ENCODE measurements at regions not wholly inside any gene's neighbourhood (a gene's known extent, or its start where the extent isn't known, plus 50 kb on each side); places are given as distances from the start of the nearest gene placed in this dataset.
"Not testable (repeated sequence)": the region's sequence is repeated elsewhere in the genome, so short reads cannot be mapped to it uniquely, and the experiment has no call there.

DNA sequence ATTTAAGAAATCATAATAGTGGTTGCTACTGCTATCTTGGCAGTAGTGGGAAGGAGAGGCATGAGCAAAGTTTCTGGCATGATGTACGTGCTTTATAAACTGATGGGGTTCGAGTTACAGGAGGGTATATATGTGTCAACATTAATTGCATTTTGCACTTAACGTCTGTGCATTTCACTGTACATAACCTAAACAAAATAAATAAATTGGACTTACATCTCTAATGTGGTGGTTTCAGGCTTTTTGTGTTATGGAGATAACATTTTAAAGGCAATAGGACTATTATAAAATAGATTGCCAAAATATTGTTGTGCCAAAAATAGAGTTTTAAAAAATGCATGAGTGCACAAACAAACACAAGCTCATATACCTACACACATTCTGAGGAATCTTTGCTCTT, 1001.1 kb upstream of the GJE1 start:
- DNase-seq: no peak

DNA sequence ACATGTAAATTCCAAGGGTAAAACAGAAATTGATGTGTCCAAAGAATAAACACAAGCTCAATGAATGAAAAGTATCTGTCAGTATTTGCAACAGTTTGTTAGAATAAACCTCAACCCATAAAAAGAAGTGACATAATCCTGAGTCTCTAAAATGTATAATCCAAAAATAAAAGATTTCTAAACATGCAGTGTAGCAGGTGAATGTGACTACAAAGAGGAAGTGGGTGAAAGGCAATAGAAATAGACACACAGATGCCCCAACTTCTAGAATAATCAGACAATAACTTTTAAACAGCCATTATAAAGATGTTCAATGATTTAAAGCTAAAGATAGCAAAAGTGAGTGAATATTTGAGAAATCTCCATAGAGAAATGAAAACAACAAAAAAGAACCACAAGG, 1009.2 kb upstream of the GJE1 start:
- no peak for DNase-seq

DNA sequence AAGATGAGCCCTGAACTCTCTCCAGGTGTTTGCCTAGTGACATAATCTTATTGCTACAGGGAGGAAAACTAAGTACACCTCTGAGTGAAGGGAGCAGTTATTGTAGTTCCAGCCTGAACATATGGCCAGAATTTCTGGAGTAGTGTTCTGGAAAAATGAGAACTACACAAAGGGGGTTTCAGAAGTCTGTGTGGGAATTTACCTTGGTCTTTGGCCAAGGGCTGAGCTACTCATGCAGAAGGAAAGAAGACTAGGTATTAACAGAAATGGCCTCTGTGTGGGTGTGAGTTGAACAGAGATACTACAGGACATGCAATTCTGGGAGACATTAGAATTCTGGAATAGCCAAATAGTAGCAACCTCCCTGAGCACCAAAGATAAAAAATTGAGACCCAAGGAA, 1009.7 kb upstream of the GJE1 start:
- no peak for DNase-seq

DNA sequence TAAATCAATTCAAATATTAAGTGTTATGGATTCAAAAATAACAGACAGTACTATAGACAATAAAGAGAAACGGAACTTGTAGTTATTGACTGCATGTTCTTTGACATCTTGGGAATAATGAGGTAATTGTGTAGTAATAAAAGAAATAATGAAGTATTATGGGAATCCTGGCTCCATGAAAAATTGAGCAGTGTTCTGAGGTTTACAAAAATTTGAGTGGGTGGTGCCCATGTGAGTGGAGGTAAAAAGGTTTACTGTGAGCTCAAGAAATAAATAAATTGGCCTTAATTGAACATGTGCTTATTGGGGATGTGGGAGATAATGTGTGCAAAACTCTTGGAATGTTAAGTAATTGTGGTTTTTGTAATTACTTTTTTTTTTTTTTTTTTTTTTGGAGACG, 1013.7 kb upstream of the GJE1 start:
- no peak for DNase-seq

DNA sequence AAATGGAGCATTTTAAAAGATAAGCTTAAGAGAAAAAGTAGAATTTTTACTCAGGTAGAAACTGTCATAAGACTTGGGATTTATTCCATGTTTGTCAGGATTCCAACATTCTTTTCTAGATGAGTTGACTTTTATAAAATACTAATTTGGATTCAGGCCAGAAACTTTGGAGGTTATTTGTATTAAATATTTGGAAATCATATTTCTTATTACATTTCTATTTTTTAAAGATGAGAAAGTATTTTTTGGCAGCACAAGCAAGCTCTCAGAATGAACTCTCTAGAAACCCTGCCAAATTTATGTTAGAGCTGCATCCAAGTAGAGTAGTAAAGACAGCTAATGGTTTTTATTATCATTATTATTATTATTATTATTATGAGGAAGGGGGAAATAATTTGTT, 1014.9 kb upstream of the GJE1 start:
- no peak for DNase-seq

DNA sequence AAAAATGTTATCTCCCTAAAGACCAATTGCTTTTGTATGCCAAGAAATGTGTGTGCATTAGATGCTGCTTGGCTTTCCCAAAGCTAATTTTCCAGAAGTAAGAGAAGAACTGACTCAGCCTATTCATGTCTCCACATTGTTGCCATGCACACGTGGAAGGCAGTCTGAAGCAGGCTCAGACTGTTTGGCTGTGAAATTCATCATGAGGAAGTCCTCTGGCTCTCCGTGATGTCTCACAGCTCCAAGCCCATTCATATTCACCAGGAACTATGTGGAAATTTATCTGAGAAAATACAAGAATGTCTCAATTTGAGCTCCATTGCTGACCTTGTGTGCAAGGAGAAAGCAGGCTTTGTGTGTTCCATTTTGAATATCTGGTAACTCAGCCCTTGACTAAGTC, 1022.2 kb upstream of the GJE1 start:
- DNase-seq: no peak

DNA sequence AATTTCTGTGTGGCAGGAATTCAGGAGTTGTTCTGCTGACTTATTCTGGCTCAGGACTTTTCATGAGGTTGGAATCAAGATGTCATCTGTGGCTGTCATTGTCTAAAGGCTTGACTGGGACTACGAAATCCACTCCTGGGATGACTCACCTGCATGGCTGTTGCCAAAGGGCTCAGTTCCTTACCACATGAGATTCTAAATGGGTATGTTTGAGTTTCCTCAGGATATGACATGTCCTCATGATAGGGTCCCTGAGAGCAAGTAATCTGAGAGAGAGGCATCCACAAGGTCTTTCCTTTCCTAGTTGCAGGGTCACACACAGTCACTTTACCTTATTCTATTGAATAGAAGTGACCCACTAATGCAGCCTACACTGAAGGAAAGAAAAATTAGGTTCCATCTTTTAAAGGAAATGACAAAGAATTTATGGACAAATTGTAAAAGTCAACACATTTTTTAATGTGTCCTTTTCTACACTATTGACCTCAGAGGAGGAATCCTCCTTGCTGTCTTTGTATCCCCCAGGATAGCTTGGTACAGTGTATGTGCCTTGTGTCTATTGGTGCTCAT, 1025.0 kb upstream of the GJE1 start:
- no peak for DNase-seq

DNA sequence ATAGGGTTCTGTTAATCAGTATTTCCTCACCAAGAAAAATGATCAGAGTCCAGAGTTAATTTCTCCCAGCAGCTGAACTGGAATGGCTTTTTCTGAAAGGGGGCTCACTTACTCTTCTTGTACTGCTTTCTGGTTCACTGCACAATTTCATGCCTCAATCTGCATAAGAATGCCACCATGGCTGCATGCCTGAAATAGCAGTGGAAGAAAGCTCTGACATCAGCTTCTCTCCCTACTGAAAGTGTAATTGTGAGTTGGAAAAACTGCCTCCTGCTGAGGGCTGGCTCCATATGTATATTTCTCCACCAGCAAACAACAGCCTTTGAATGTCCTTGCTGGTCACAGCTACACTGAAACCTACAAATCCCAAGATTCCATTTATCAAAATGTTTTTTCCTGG, 1027.2 kb upstream of the GJE1 start:
- DNase-seq: no peak

DNA sequence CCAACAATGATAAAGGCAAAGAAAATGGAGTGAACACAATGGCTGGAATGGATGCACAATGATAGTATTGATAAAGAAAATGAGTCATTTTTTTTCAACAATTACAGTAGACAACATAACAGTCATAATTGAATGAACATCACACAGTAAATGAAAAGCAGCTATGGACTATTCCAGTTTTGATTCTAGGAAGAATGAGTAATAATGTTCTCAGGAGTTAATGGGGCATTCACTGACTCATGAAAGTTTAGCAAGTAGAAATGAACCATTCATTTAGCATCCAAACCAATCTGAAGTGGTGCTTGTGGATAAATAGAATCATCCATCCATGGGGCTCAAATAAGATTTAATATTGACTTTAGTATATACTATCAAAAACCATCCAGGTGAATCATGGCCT, 1029.5 kb upstream of the GJE1 start:
- no peak for DNase-seq

DNA sequence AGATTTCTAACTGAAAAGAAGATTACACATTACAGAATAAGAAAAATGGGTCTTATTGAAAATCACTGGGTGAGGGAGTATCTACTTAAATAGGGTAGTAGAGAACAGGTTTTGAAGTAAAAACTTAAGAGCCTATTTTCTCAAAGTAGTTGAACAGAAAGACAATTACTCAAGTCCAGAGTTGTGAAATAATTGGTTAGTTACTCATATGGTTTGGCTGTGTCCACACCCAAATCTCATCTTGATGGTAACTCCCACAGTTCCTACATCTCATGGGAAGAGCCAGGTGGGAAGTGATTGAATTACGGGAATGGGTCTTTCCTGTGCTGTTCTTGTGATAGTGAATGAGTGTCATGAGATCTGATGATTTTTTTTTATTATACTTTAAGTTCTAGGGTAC, 1035.3 kb upstream of the GJE1 start:
- DNase-seq: no peak

DNA sequence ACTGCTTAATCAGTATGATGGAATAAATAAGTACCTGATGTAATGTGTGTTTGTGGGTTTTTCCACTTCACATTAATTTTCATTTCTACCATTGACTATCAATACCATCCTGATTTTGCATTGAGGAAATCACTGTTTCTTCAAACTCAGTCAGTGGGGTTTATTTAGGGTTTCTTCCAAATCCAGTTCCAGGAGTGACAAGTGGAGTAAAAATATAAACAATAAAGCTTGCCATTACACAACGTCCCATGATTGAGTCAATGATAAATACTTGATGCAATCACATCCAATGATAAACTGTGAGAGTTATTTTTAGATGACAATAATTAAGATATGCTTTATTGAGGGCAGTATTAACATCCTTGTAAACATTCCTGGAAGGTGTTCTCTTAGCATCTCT, 1037.4 kb upstream of the GJE1 start:
- no peak for DNase-seq

DNA sequence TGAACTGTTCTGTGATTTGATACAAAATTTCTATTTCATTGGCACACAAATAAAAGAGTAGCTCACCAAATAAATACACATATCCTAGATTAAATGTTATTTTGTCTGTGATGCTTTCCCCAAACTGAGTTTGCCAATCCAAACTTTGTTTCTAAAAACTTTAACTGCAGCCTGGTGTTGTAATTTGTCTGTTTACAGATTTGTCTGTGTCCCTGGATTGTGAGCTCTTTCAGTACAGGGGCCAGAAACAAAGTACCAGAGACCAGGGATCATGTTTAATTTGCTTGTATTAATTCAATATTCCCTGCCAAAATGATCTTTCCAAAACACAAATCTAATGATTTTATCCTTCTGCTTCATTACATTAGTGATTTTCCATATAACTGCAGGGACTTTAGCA, 1044.6 kb upstream of the GJE1 start:
- no peak for DNase-seq

DNA sequence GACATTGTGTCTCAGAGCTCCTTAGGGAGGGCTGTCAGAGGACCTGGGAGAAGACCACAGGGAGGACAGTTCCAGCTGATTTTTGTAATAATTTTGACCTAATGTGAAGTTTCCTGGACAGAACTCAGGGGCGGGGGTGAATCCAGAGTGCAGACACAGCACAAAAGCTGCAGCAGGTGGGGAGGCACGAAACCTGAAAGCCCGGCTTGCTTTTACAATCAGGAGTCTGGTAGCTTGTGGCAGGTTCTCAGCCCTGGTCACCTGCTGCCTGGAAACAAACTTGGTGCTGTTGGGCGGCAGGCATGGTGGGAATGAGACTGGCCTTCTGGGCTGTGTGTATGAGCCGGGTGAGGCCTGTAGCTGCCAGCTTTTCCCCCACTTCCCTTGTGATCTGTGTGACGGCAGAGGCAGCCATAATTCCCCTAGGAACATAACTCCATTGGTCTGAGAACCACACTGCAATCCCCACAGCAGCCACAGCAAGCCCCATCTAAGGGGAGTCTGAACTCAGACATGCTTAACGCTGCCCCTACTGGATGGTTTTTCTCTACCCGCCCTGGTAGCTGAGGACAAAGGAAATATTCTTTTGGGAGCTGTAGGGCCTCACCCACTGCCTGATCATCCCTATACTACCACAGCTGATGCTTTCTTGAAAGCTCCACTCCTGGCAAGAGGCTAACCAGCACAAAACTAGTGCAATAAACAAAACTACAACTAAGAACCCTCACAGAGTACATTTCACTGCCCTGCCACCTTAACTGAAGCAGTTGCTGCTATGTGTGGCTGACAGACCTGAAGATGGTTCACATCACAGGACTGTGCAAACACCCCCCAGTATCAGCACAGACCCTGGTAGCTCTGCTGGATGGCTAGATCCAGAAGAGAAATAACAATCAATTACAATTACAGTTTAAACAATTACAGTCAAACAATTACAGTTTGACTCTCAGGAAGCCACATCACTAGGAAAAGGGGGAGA, 1055.1 kb upstream of the GJE1 start:
- DNase-seq: peak in 1 of 2 donors; percentile 14

DNA sequence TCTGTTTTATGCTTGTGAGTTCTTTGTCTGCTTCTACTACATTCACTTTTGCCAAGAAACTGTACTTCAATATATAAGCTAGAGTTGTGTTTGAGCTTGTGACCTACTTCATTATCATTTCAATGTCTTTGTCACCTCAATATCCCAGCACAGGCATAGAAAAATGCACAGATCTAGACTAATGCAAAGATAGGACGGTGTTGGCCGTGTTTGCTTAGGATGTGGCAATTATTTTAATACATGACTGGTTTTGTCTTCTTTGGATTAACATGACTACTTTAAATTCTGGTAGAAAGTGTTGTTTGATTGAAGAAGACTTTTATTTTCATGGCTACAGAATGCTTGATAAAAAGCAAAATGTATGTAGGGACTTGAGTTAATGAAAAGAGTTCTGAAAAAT, 1075.0 kb upstream of the GJE1 start:
- no peak for DNase-seq

DNA sequence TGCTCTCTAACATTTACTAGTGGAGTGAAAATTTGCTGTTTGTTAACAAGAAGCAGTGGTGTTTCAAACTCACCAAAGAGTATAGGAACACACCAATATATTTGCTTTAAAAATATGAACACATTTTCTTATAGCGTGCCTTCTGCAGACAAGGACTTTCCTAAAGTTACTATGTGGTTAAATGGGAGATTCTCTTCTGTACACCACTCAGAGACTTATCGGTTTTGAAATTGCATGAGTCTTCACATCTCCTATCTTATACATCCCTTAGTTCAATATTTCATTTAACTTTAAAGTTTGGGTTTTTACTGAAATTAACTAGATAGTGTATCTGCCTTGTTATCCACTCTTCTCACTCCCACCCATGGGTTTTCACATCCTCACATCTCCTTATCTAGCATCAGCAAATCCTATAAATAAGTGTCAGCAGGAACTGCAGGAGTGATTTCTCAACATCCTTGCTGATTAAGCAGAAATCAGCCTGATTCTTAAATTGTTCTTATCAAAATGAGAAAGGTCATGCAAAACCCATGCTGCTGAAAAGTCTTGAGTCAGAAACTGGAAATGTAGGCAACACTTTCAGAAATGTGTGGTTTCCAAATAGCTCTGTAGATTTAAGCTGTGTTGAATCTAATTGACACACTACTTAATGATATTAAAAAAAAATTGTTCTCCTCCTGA, 1075.6 kb upstream of the GJE1 start:
- no peak for DNase-seq

DNA sequence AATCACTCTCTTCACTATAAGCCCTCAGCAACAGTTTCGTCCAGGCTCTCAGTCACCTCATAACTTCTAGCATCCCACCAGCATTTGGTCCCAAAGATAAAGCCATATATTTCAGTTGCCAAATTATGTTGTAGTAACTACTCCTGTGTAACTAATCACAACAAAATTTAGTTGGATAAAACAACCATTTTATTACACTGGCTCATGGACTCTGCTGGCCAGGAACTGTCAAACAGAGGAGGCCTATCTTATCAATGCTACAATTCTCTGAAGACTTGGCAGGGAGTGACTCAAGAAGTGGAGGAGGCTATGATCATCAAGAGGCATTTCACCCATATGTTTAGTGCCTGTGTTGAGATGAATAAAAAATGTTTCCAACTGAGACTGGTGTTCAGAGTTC, 1082.3 kb upstream of the GJE1 start:
- DNase-seq: no peak

DNA sequence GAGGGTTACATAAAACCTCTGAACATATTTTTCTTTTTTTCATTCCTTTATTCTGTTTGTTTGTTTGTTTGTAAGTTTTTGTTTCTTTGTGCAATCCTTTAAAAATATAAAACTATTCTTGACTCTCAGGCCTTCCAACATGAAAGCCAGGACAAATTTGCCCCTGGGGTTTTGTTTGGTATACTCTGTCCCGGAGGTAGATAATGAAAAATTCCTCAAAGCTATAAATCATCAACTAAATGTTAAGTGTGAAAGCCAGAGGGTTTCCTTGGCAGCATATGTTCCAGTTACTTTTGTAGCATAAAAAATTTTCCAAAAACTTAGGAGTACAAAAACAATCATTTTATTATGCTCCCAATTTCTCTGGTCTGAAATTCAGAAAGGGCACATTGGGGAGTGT, 1084.3 kb upstream of the GJE1 start:
- DNase-seq: no peak

DNA sequence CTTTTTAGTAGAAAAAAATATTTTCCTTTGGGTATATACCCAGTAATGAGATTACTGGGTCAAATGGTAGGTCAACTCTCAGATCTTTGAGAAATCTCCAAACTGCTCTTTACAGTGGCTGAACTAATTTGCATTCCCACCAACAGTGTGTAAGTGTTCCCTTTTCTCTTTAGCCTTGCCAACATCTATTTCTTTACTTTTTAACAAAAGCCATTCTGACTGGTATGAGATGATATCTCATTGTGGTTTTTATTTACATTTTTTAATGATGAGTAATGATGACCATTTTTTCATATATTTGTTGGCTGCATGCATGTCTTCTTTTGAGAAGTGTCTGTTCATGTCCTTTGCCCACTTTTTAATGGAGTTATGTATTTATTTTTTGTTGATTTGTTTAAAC, 1086.2 kb upstream of the GJE1 start:
- not testable (repeated sequence) for DNase-seq

DNA sequence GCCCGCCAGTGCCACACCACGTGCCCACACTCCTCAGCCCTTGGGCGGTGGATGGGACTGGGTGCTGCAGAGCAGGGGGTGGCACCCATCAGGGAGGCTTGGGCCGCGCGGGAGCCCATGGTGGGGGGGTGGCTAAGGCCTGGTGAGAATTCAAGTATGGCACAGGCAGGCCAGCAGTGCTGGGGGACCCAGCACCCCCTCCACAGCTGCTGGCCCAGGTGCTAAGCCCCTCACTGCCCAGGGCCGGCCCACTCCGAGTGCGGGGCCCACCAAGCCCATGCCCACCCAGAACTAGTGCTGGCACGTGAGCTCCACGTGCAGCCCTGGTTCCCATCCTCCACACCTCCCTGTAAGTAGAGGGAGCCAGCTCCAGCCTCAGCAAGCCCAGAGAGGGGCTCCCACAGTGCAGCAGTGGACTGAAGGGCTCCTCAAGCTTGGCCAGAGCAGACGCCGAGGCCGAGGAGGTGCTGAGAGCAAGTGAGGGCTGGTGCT, 1091.1 kb upstream of the GJE1 start:
- DNase-seq: no peak

DNA sequence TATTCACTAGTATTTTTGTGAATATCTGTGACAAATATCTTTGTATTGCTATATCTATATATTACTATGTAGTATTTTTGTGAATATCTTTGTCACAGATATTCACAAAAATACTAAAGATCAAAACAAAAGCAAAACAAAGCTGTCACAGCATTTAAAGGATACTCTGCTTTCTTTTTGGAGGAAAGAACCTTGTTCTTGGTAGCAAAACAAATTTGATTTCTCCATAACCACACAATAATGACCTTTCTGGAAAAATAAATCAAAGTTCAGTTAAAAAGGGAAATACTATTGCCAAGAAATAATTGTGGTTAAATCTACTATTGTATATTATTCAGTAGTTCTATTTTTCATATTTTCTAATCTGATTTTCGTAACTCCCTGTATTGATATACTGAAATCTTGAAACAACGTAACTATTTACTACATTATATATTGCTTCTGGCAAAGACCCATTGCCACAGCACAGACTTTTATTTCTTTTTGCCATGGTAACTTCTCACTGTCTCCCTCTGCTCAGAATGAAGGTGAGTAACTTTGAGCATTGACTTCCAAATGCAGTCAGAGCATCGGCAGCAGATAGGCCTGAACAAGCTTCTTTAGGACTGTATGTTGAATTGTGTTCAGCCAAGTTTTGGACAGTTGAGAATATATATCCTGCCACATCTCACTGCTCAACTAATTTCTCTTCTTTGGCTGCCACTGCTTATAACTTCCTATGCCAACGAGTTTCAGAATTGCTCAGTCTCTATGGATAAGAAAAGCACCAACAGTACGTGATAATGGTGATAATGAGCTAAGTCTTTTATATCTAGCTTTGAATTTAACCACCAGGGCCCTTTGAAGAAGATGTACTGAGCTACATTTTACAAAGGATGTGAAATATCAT, 1097.2 kb upstream of the GJE1 start:
- DNase-seq: no peak

DNA sequence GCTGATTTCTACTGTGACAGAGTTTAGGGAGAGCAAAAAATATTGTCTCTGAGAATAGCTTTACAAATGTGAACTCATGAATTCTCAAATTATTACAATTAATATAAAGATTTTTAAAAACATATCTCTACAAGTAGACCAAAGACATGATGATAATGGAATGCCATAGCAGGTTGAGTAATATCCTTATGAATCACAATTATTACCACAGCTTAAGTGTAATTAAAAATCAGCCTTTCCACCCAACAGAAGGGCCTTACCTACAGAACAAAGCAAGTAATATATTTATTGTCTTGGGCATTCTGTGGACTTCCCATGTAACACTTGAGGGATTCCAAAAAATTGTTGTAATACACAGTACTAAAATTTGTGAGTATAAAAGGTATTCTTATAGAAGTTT, 1099.6 kb upstream of the GJE1 start:
- no peak for DNase-seq

DNA sequence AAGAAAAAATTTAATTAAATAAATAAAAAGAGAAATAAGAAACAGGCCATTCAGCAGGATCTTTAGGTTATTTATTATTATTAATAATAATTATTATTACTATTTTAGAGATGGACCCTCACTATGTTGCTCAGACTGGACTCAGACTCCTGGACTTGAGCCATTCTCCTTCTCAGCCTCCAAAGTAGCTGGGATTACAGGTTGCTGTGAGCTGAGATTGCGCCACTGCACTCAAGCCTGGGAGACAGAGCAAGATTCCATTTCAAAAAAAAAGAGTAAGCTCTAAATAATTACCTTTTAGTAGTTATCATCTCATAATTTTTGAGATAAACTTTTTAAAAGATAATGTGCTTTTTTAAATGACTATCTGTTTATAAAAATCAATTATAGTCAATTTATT, 1102.8 kb upstream of the GJE1 start:
- no peak for DNase-seq

DNA sequence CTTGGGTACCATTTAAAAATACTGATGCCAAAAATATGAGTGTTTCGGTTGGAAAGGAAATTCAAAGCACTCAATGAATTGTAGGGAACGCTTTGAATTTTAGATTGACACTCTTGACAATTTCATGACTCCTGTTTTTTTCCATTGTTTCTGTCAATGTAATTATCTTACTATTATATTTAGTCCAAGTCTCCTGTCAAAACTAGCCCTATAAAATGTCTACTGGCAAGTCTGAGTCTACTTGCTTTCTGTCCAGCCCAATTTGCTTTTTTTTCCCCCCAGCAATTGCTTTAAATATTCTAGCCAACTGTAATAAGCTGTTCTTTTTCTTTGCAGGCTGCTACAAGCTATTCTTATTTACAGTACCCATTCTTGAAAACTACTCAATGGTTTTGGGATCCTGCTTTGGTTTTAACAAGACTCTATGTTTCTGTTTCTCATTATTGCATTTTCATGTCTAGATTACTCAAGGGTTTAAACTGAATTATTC, 1103.9 kb upstream of the GJE1 start:
- no peak for DNase-seq
